GM23248 (cell line): ENCODE measurements at regions not wholly inside any gene's neighbourhood (a gene's known extent, or its start where the extent isn't known, plus 50 kb on each side); places are given as distances from the start of the nearest gene placed in this dataset.

Experiments used
- EZH2 ChIP-seq: fragments of 200-600 bp; sonication (generic); IDR thresholded peaks from 2 replicates; pipeline ENCODE4 v1.6.1; 2018; ENCODE audit warnings: antibody characterized with exemption, mild to moderate bottlenecking; ENCODE audit not compliant: insufficient read depth, poor library complexity, severe bottlenecking
- EZH2phosphoT487 ChIP-seq: fragments of 200-600 bp; sonication (generic); IDR thresholded peaks from 2 replicates; pipeline ENCODE4 v1.6.1; 2018; ENCODE audit warnings: antibody characterized with exemption, moderate library complexity, mild to moderate bottlenecking, low read depth; ENCODE audit not compliant: insufficient read depth

GRCh38 chr3:135324301-135324700 is 529.2 kb downstream of the EPHB1 start:
- TF ChIP-seq EZH2phosphoT487 = no peak
- TF ChIP-seq EZH2 = no peak
